ENCODE measurements at regions not wholly inside any gene's neighbourhood (a gene's known extent, or its start where the extent isn't known, plus 50 kb on each side); places are given as distances from the start of the nearest gene placed in this dataset.

DNA sequence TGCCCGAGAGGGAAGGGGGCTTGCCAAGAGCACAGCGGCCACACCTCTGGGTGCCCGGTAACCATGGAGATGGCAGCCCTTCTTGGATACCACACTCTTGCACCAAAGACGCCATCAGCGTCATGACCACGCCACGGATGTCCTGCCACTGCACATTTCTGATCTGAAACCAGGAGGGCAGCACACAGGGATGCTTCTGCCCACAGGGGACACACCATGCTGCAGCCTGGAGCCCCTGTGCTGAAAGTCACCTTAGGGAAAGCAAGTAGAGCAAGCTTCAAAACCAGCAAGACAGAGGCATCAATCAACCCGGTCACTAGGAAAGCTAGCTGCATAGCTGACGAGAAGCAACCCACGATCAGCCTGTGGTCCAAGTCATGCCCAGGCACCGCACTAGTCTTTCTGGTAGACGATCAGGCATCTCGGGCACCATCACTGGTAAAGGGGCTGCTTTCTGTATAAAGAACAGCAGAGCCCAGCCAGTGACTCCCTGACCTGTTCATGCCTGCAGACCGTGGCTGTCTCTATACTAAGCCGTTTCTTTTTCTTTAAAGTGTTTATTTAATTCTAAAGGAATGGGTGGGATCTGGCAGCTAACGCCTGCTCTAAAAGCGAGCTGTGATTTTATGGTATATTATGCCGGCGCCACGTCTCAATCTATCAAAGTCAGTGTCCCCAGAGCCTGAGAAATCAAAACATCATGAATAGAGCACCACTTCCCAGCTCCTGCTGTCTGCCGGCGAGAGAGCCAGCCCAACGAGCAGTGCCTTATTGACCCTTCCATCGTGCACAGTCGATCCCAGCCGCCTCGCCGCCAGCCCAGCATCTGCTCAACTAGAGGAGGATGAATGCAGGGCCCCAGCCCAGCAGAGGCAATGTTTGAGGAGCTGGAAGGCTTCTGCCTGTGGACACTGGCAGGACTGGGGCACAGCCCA lies 244.7 kb downstream of the RBFOX3 start:
- DNase-seq: no peak

DNA sequence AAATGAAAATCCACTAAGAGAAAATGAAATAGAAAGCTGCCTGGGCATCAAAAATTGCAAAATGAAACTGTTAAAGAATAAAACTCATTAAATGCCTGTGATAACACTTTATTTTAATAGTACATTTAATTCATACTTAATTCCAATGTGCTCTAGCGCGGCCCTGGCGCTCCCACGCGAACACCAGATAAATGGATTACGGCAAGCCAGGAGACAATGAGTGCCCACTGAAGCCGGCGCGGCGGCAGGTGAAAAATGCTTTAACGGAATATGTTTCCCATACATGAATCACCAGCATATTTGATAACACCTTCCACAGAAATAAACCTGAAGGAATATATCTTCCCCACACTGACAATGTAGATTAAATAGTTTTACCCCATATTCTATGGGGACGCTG lies 245.5 kb downstream of the RBFOX3 start:
- DNase-seq: no peak

DNA sequence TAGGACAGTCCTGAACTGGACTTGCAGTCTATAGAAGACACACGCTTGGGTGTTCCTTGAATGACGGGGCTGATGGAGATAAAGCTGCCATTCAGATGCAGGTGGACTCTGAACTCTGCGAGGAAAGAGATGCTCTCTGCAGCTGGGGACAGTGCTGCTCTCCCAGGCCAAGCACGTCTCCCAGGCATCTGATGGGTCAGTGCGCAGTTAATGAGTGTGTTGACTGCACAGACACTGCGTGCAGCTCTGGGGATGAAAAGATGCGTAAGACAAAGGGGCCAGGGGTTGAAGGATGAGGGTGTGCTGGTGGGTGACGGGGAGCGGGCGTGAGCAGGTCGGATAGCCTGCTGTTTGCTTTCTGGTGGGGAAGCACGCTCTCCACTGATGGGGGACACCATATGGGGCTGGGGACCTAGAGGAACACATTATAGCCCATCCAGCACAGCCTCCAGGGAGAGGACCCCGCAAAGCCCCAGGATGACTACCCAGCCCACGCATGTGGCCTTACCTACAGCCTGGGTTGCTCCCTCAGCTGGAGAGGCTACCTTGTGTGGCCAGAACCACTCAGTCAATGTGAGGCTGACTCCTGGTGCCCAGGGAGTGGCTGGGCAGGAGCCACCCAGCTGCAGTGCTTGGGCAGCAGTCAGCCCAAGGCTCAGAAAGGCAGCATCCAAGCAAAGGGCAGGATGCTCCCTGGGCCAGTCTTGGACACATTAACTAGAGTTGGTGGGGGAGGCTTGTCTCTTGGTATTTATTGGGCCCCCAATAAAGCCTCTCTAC lies 246.3 kb downstream of the RBFOX3 start:
- DNase-seq: no peak

DNA sequence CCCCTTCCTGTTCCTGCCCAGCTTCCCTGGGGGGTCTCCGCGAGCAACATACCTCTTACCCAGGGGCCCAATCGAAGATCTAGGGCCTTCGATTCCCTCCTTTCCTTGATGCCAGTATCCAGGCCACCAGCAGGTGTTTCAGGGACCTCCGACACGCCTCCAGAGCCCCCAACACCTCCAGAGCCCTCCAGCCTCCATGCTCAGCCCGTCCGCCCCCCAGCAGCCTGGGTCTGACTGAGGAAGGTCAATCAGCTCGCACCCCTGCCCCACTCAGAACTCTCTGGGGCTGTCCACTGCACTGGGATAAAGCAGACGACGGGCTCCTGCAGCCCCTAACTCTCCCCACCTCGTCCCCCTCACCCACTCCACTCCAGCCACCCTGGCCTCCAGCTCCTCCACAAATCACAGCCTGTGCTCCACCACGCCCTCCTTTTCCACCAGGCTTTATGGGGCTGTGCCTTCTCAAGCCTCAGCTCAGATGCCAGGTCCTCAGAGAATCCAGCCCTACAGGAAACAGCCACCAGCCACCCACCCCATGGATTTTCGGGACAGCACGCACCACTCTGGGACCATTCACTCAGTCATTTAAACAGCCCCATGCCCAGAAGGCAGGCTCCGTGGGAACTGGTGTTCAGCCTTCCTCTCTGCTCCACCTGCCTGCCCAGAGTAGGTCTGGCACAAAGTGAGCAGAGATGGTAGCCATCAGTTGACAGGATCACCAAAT lies 247.1 kb downstream of the RBFOX3 start:
- no peak for DNase-seq

DNA sequence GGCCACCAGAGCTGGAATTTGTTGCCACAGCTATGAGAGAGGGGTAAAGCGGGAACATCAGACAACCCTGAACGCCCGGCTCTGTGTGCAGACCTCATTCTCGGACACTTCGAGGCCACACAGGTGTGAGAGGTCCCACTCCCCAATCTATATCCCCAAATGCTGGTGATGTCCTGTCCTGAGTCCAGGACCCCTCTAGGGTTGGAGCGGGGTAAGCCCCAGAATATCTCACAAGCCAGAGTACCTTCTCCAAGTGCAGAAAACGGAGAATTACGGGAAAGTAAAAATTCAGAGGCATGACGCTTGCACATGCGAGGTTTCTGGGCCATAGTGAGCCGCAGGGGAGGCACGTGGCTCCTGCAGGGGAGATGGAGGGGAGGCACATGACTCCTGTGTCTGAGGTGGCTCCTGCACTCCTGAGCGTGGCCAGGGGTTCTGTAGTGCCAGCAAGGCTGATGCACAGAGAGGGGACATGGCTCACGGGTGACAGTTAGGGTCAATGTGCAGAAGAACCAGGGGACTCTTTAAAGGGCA lies 248.0 kb downstream of the RBFOX3 start:
- DNase-seq: no peak

DNA sequence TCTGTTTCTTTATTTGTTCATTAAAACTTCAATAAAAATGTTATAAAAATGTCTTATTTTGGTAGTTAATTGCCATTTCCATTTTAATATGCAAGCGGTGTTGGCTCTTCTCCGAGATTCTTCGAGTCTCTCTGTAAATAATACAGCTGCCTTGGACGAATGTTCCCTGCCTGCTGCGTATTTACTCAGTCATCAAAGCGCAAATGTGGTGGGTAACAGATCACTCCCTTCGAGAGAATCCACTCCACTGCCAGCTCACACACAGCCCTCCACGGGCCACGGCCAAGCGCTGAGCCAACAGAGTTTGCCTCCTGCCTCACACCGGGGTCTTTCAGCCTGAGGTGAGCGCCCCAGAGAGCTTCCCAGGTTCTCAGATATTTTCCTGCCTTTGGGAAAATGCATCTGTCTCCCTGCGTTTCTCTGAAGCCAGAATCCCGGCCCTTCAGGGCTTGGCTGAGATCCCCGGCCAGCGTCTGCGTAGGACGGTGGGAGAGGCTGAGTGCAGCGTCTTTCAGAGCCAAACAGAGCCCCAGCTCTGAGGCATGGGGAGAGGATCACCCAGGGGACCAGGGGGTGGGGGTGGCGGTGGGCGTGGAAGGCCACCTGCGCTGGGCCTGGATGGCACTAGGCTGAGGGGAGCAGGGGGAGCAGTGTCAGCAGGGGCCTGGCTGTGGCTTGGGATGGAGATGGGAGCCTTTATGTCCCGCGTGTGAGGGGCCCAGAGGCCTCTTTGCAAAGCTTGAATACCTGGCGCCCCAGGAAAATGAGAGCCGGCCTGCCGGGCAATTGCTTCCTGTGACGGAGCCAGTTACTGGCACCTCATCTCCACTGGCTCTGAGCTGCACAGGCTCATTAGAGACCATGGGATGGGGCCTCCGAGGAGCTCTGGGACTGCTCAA lies 248.7 kb downstream of the RBFOX3 start:
- no peak for DNase-seq

DNA sequence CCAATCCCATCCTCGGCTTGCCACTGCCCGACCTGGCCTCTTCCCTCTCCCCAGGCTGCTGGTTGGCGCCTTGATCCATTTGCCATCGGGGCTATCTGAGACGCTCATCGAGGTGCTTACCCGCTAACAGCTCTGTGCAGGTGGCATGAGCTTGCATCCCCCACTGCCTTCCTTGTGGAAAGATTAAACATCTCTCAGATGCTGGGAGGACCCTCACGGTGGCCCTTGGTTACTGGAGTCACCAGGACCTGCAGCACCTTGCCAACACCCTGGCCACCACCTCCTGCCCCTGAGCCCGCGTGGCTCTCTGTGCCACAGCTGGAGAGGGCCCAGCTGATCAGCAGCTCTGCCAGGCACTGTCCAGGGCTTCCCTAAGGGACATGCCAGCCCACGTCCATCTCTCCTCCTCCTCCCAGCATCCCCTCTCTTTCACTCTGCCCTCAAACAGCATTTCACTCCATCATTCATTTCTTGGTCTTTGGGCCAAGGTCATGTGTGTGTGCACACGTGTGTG lies 249.6 kb downstream of the RBFOX3 start:
- DNase-seq: no peak

DNA sequence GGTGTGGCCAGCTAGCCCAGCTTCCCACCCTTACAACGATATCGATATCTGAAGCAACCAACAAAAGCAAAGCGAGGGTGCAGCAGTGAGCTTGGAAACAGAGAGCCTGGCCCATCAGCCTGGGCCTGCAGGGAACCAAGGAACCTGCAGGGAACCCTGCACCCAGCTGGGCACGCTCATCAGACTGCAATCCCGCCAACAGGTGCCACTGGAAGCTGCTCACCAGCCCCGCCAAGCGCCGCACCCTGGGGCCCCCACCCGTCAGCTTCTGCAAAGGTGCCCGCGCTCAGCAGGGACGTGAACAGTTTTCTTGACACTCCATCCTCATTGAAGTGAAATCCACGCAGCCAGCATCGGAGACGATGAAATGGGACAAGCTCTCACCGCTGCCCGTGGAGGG lies 250.7 kb downstream of the RBFOX3 start:
- no peak for DNase-seq

DNA sequence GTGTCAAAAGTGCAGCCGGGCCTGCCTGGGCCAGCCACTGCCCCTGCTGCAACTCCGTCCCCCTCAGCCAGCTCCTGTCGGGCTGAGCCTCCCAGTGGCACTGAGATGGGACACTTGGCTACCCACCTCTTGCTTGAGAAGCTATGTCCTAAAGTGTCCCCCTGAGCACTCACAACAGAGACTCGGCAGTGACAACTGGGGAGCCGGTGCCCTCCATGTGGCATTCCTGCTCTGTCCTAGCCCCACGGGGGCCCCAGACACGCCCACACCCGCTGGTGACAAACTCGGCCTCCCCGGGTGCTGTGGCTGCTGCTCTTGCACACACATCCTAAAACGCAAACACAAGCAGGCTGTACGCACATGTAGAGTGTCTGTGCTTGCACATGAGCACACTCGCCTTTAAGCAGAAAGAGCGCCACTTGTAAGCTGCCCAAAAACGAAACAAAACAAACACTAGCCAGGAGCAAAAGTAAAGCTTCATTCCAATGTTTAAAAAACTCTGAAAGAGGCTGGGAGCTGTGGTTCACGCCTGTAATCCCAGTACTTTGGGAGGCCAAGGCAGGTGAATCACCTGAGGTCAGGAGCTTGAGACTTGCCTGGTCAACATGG lies 253.9 kb downstream of the RBFOX3 start:
- DNase-seq: no peak

DNA sequence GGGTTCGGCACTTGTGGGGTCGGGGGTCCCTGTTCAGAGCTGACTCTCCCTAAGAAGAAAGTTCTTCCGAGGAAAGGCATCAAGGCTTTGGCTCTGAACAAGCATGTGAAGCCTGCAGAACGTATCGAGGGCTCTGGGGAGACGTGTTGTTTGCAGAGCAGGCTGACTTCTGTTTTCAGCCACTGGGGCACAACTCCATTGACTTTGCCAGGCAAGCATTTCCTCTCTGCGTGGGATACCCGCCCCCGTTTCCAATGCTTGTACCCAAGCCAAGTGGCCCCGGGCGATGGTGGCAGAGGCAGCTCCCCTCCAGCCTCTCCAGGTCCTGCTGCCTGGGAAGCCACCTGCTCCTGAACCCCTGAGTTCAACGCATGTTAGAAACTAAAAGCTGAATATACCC lies 255.7 kb downstream of the RBFOX3 start:
- no peak for DNase-seq

DNA sequence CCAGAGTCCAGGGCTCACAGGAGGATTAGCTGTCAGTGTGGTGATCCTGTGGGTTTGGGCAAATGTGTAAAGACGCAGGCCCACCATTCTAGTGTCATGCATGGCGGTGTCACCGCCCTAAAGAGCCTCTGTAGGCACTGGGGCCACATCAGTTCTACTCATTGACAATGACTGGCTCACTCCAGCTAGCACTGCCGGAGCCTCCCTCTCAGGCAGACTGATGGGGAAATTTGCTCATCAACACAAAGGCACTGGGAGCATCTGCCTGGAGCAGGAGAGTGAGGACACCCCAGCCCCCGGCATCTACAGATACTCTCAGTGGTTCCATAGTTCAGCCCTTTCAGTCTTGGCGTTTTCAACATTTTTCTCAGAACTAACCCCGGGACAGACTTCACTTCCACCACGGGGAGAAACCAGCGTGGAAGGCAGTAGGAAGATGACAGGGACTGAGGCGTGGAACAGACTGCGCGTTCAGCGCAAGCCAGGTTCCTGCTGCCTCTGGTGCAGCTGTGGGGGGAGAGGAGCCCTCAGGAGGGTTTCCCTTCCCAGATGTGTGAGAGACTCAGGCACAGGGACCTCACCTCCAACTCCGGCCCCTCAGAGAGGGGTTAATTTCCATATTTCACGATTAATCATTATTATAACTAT lies 256.6 kb downstream of the RBFOX3 start:
- DNase-seq: no peak

DNA sequence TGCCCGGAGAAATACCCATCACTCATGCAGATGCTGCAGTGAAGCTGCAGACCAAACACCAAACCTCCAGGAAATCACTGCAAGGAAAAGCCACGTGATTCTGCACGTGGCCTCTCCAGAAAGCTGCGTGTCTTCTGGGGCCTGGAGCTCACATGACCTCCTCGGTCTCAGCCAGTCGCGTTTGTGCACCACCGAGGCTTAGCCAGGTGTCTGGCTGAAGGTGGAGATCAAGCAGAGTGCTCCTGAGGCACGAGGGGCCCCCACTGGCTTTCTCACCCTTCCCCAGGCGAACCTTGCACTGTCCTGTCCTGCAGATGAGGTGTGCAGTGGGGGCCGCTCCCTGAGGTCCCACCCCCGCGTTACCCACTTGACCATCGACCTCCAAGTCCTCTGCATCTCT lies 257.3 kb downstream of the RBFOX3 start:
- no peak for DNase-seq

DNA sequence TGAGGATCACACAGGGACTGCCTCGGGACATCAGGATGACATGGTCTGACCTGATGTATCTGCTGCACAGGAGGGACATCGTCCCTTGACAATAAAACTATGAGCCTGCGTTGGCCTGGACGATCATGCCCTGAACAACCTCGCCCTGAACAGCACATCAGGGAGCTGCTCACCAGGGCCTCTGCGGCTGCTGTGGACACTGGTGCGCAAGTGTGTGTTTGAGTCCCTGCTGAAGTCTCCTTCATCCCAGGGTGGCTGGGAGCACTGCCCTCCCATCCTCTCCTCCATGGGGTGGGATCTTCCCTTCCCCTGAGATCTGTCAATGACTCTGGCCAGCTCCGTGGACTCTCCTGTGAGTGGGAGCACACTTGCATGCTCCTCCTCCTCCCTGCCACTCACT lies 257.8 kb downstream of the RBFOX3 start:
- no peak for DNase-seq

DNA sequence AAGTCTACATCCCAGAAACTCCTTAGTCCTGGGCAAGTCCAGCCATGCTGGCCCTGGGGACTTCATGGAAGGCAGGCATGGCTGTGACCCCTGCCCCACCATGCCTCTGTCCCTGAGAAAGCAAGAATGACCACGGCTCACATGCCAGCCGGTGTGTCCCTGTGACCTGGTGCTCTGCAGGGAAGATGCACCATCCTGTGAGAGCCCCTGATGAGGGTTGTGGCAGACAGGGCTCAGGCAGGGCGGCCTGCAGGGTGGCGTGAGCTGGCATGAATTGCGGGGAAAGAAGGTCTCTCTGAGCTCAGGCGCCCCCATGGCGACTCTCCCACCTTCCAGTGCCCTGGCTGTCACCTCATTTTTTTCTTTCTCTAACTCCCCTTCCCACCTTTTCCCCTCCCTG lies 260.3 kb downstream of the RBFOX3 start:
- DNase-seq: no peak

DNA sequence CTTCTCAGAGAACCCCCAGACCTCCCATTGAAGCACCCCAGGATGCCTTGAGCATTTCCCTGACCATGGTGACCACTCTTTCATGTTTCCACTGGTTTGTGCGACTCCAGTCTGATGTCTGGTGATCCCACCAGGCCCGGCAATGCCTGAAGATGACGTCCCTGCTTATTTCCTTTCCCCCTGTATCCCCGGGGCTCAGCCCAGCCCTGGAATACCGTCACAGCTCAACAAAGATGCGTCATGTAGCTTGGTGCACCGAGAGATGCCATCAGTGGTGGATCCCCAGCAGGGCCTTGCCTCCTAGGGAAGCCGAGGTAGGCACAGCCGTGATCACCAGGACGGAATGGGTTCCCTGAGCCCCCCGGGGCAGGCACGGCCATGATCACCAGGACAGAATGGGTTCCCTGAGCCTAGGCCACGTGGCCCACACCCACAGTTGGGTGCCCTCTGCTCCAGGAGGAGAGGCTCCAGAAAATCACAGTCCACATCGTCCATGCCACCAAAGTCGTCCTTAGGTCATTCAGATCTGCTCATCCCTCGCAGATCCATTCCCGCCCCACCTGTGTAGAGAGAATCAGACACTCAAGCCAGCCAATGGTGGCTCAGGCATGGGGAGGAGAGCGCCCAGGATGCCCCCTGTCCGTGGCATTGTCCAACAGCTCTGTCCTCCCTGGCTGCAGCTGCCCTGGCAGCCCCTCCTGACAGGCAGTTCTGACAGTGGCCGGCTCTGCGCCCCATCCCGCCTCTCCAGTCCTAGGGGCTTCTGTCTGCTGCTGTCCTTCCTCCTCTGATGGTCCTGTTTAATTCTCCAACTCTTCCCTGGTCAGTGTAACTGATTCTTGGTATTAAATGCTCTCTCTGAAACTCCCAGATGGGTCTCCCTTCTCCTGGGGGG lies 261.1 kb downstream of the RBFOX3 start:
- DNase-seq: no peak

DNA sequence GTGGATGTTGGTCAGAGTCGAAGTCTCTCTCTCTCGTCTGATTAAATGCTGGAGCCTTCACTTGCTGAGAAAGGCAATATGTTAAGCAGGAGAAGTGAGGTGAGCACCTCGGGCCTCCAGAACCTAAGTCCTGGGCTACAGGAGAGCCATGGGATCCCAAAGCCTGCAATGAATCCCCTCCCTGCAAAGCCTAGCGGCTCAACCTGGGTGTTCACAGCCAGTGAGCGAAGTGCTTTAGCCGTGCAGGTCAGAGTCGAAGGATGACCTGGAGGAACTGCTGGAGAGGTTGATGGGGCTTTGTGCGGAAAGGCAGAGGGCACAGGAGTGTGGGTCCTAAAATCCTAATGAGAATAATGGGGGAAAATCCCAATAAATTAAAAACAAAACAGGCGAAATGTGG lies 267.8 kb downstream of the ENGASE start:
- DNase-seq: no peak

DNA sequence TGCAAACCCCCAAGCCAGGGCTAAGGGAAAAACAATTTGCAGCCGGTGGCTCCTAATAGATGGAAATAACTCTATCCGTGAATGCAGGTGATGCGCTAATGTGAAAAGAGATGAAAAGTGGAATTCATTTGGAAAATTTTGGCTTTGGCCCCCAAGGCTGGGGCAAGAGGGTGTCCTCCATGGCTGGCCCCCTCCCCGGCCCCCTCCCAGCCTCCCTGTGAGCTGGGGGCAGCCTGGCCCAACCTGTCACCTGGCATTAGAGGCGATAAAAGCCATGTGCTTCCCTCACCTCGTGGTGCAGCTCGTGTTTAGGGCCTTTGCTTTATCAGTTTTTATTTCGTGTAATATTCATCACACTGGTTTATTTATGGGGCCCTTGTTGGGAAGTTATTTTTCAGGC lies 267.2 kb downstream of the ENGASE start:
- no peak for DNase-seq

DNA sequence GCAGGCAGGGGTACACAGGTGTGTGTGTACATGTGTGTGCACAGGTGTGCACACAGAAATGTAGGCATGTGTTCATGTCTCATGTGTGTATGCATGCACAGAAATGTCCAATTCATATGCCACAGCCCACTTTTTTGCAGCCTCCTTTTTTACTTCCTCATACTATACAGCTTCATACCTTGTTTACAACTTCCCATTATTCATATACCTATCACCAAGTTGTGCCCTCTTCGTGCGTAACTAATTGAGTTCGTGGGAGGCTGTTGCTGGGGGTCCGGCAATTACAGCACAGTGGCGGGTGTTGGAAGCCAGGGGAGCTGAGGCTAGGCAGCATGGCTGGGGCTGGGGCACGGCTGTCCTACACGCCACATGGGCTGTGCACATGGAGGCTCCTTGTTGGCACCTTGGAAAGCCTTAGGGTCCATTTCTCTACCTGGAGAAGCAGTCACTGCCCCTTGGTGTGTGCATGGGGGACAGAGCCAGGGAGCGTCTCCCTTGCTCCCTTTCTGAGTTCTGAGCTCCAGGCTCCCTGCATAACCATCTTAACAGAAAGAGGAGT lies 266.7 kb downstream of the ENGASE start:
- no peak for DNase-seq
